ENCODE measurements at regions not wholly inside any gene's neighbourhood (a gene's known extent, or its start where the extent isn't known, plus 50 kb on each side); places are given as distances from the start of the nearest gene placed in this dataset.

DNA sequence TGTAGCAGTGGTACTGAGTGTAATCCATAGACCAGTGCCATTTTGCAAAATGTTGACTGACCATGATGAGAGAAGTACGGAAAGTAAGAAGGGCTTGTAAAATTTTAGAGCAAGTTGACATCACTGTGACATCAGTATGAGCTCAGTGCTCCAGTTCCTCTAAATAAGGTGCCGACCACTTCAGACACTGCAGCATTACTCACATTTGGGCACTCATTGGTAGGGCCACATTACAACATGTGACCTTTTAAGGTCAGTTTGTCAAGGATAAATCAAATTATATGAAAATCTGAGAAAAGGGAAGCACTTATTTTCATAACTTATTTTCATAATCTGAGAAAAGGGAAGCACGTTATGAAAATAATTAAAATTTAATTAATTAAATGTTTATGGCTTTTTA is 128.0 kb upstream of the ERG start:
- TF ChIP-seq CTCF (IDR thresholded peaks at IDR 0.05; ENCODE audit: insufficient read depth, low read length) (no peak), SPI1 (IDR thresholded peaks at IDR 0.05; ENCODE audit: borderline replicate concordance, low read depth) (no peak)
- TF ChIP-seq, protein P1, sequence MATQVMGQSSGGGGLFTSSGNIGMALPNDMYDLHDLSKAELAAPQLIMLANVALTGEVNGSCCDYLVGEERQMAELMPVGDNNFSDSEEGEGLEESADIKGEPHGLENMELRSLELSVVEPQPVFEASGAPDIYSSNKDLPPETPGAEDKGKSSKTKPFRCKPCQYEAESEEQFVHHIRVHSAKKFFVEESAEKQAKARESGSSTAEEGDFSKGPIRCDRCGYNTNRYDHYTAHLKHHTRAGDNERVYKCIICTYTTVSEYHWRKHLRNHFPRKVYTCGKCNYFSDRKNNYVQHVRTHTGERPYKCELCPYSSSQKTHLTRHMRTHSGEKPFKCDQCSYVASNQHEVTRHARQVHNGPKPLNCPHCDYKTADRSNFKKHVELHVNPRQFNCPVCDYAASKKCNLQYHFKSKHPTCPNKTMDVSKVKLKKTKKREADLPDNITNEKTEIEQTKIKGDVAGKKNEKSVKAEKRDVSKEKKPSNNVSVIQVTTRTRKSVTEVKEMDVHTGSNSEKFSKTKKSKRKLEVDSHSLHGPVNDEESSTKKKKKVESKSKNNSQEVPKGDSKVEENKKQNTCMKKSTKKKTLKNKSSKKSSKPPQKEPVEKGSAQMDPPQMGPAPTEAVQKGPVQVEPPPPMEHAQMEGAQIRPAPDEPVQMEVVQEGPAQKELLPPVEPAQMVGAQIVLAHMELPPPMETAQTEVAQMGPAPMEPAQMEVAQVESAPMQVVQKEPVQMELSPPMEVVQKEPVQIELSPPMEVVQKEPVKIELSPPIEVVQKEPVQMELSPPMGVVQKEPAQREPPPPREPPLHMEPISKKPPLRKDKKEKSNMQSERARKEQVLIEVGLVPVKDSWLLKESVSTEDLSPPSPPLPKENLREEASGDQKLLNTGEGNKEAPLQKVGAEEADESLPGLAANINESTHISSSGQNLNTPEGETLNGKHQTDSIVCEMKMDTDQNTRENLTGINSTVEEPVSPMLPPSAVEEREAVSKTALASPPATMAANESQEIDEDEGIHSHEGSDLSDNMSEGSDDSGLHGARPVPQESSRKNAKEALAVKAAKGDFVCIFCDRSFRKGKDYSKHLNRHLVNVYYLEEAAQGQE (IDR thresholded peaks at IDR 0.05; ENCODE audit: insufficient replicate concordance, low read depth) = no peak
